ENCODE measurements at regions not wholly inside any gene's neighbourhood (a gene's known extent, or its start where the extent isn't known, plus 50 kb on each side); places are given as distances from the start of the nearest gene placed in this dataset.

GRCh38 chr1:5567839-5568238, 424.4 kb downstream of the NPHP4 start:
- TF ChIP-seq YY1 (IDR thresholded peaks at IDR 0.05; ENCODE audit: low read depth), result no peak
- no peak for TF ChIP-seq TAF1 (IDR thresholded peaks at IDR 0.05; ENCODE audit: low read depth)
- TF ChIP-seq RAD21 (IDR thresholded peaks at IDR 0.05; ENCODE audit: low read depth), result no peak
- TF ChIP-seq MAX (IDR thresholded peaks at IDR 0.05), result no peak

Measured in Ishikawa (cell line).